ENCODE measurements at regions not wholly inside any gene's neighbourhood (a gene's known extent, or its start where the extent isn't known, plus 50 kb on each side); places are given as distances from the start of the nearest gene placed in this dataset.

- Histone ChIP-seq H2BK15ac (ENCODE audit: low read depth, low read length) (no peak overlapping the region), H2AK5ac (ENCODE audit: insufficient read length, low read length) (no peak overlapping the region), H3K23ac (ENCODE audit: insufficient read length, low read depth, low read length) (no peak overlapping the region), H3K27me3 (ENCODE audit: insufficient read depth, low read length) (no peaks in the 10 kb centered on the region), H3K18ac (ENCODE audit: insufficient read length, low read depth, low read length) (no peak overlapping the region), H2BK5ac (ENCODE audit: insufficient read length, low read length) (no peak overlapping the region), H3K27ac (ENCODE audit: insufficient read length, low read depth, low read length) (no peak overlapping the region), H2AFZ (ENCODE audit: low read length) (no peak overlapping the region), H4K8ac (replicated peaks; ENCODE audit: insufficient read length, low read depth, low read length) (no peak overlapping the region), H4K5ac (ENCODE audit: insufficient read length, low read depth, low read length) (no peak overlapping the region), H3K79me2 (ENCODE audit: insufficient read depth, low read length) (no peaks in the 10 kb centered on the region; the same call in 1 of the 2 replicates), H3K4me2 (ENCODE audit: insufficient read depth, insufficient read length, low read length) (no peak overlapping the region), H4K91ac (ENCODE audit: insufficient read length, low read depth, low read length) (no peak overlapping the region), H3T11ph (ENCODE audit: low read length) (no peak overlapping the region), H3K4me1 (ENCODE audit: insufficient read depth, low read length) (peaks cover 6% of the 10 kb centered on the region; the same call in 1 of the 2 replicates), H2BK12ac (ENCODE audit: insufficient read length, low read depth, low read length) (no peak overlapping the region), H3K23me2 (ENCODE audit: insufficient read length, low read depth, low read length, poor library complexity, severe bottlenecking) (no peaks in the 10 kb centered on the region), H3K4ac (ENCODE audit: low read depth, low read length) (no peak overlapping the region), H2BK20ac (ENCODE audit: low read depth, low read length, poor library complexity, severe bottlenecking) (no peak overlapping the region), H3K79me1 (ENCODE audit: insufficient read depth, low read depth, low read length, poor library complexity, severe bottlenecking) (no peaks in the 10 kb centered on the region), H3K14ac (ENCODE audit: insufficient read depth, low read length) (no peak overlapping the region), H3K56ac (ENCODE audit: insufficient read length, low read depth, low read length) (no peak overlapping the region), H2BK120ac (ENCODE audit: low read depth, low read length, poor library complexity, severe bottlenecking) (no peak overlapping the region), H4K20me1 (ENCODE audit: control insufficient read depth, insufficient read depth, insufficient read length) (no peaks in the 10 kb centered on the region), H3K9me3 (ENCODE audit: control insufficient read depth, low read depth, low read length) (no peaks in the 10 kb centered on the region), H3K9ac (ENCODE audit: extremely low read depth, insufficient read length, low read length) (no peak overlapping the region)
- peaks cover 49 to 52% of the 10 kb centered on the region in 2 experiments for H3K4me1 Mint-ChIP-seq
- no CpG with 5 or more reads among the region's 5 CpGs for WGBS (ENCODE audit: extremely low coverage, insufficient read length, low lambda C conversion rate)
- H3K27ac Mint-ChIP-seq, result no peak overlapping the region; a peak in 1 of 7 replicates
- peak; percentile 19 for DNase-seq
- H3K36me3 Mint-ChIP-seq (ENCODE audit: insufficient read depth in 1 of 3, low read depth in 3 of 3), result peaks cover 0 to 3% (median 0%) of the 10 kb centered on the region in 3 experiments; a peak in 4 of 7 replicates
- peaks cover 5 to 6% of the 10 kb centered on the region in 2 experiments; a peak in 4 of 5 replicates for H3K9me3 Mint-ChIP-seq
- peaks cover 2% of the 10 kb centered on the region; the same call in 1 of the 2 replicates for H3K27me3 Mint-ChIP-seq (ENCODE audit: low read depth)
- H3K4me3 Mint-ChIP-seq, result peak overlapping the region in 1 of 2 experiments; percentile 57; a peak in 1 of 5 replicates
- TF ChIP-seq, protein P1, sequence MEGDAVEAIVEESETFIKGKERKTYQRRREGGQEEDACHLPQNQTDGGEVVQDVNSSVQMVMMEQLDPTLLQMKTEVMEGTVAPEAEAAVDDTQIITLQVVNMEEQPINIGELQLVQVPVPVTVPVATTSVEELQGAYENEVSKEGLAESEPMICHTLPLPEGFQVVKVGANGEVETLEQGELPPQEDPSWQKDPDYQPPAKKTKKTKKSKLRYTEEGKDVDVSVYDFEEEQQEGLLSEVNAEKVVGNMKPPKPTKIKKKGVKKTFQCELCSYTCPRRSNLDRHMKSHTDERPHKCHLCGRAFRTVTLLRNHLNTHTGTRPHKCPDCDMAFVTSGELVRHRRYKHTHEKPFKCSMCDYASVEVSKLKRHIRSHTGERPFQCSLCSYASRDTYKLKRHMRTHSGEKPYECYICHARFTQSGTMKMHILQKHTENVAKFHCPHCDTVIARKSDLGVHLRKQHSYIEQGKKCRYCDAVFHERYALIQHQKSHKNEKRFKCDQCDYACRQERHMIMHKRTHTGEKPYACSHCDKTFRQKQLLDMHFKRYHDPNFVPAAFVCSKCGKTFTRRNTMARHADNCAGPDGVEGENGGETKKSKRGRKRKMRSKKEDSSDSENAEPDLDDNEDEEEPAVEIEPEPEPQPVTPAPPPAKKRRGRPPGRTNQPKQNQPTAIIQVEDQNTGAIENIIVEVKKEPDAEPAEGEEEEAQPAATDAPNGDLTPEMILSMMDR (conservative IDR thresholded peaks at IDR 0.05), result no peak
Measured at GRCh38 chr17:5896215-5896614, 174.0 kb upstream of the WSCD1 start.
